ENCODE measurements at regions not wholly inside any gene's neighbourhood (a gene's known extent, or its start where the extent isn't known, plus 50 kb on each side); places are given as distances from the start of the nearest gene placed in this dataset.
A peak's percentile ranks its signal among the peaks of the same experiment; 100 is the strongest.

- DNase-seq: no peak
These were observed 97.8 kb downstream of the AQP9 start for GRCh38 chr15:58235961-58236360.

GRCh38 chr15:58240191-58240932 is 102.2 kb downstream of the AQP9 start:
- no peak for DNase-seq

GRCh38 chr15:58241872-58242271 is 103.7 kb downstream of the AQP9 start:
- DNase-seq: no peak

- DNase-seq: no peak
These were observed 104.9 kb downstream of the AQP9 start for GRCh38 chr15:58243070-58243469.

- DNase-seq: no peak
These were observed 106.4 kb downstream of the AQP9 start for GRCh38 chr15:58244536-58244935.

- no peak for DNase-seq
These were observed 107.9 kb downstream of the AQP9 start for GRCh38 chr15:58246041-58246440.

- DNase-seq: peak; percentile 99
These were observed 110.0 kb downstream of the AQP9 start for GRCh38 chr15:58247855-58248842.

GRCh38 chr15:58249646-58250312 is 111.6 kb downstream of the AQP9 start:
- DNase-seq: no peak

- DNase-seq: no peak
These were observed 114.6 kb downstream of the AQP9 start for GRCh38 chr15:58252586-58253323.

GRCh38 chr15:58257776-58258325 is 119.7 kb downstream of the AQP9 start:
- no peak for DNase-seq

- DNase-seq: no peak
These were observed 120.5 kb downstream of the AQP9 start for GRCh38 chr15:58258501-58259292.

GRCh38 chr15:58260205-58260724 is 122.1 kb downstream of the AQP9 start:
- DNase-seq: no peak

- no peak for DNase-seq
These were observed 122.6 kb downstream of the AQP9 start for GRCh38 chr15:58260725-58261267.

- no peak for DNase-seq
These were observed 123.2 kb downstream of the AQP9 start for GRCh38 chr15:58261368-58261767.

- DNase-seq: no peak
These were observed 126.1 kb downstream of the AQP9 start for GRCh38 chr15:58264053-58264971.

- no peak for DNase-seq
These were observed 128.9 kb downstream of the AQP9 start for GRCh38 chr15:58267051-58267450.

- no peak for DNase-seq
These were observed 130.6 kb downstream of the AQP9 start for GRCh38 chr15:58268746-58269267.

- peak; percentile 74 to 77 for DNase-seq
These were observed 131.6 kb downstream of the AQP9 start for GRCh38 chr15:58269455-58270414.
